ENCODE measurements at regions not wholly inside any gene's neighbourhood (a gene's known extent, or its start where the extent isn't known, plus 50 kb on each side); places are given as distances from the start of the nearest gene placed in this dataset.
"Not testable (repeated sequence)": the region's sequence is repeated elsewhere in the genome, so short reads cannot be mapped to it uniquely, and the experiment has no call there.

DNA sequence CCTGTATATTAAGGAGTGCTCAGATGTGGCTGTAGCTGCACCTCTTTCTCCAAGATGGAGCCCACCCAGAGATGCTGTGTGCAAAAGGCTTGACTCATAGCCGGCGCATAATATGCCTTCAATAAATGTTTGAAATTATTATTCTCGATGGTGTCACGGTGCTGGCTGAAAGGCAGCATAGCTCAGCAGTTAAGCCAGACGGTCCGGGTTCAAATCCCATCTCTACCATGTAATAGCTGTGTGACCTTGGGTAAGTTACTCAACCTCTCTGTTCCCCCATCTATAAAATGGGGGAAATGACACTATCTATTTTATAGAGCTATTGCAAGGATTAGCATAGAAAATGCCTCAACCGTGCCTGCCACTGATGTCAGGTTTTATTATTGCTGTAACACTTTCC is 164.2 kb downstream of the GOSR1 start:
- not testable (repeated sequence) for H3K27ac ChIP-seq (ENCODE audit: low read length); H3K9ac ChIP-seq (ENCODE audit: low read length); H3K27me3 ChIP-seq (ENCODE audit: control insufficient read depth, insufficient read depth, low read length); H3K36me3 ChIP-seq (ENCODE audit: control insufficient read depth, low read depth, low read length); H3K4me1 ChIP-seq (ENCODE audit: control insufficient read depth, low read depth, low read length); H3K9me3 ChIP-seq (ENCODE audit: control insufficient read depth, low read depth, low read length); H3K4me3 ChIP-seq (ENCODE audit: low read length)

DNA sequence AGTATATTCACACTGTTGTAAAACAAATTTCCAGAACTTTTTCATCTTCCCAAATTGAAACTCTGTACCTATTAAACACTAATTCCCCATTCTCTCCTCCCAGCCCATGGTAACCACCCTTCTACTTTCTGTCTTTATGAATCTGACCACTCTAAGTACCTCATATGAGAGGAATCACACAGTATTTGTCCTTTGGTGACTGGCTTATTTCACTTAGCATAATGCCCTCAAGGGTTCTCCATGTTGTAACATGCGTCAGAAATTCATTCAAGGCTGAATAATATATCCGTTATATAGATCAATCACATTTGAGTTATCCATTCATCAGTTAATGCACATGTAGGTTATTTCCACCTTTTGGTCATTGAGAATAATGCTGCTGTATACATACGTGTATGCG is 162.2 kb downstream of the GOSR1 start:
- H3K4me1 ChIP-seq (ENCODE audit: control insufficient read depth, low read depth, low read length); H3K36me3 ChIP-seq (ENCODE audit: control insufficient read depth, low read depth, low read length); H3K9me3 ChIP-seq (ENCODE audit: control insufficient read depth, low read depth, low read length); H3K4me3 ChIP-seq (ENCODE audit: low read length); H3K27me3 ChIP-seq (ENCODE audit: control insufficient read depth, insufficient read depth, low read length); H3K9ac ChIP-seq (ENCODE audit: low read length); H3K27ac ChIP-seq (ENCODE audit: low read length): not testable (repeated sequence)

DNA sequence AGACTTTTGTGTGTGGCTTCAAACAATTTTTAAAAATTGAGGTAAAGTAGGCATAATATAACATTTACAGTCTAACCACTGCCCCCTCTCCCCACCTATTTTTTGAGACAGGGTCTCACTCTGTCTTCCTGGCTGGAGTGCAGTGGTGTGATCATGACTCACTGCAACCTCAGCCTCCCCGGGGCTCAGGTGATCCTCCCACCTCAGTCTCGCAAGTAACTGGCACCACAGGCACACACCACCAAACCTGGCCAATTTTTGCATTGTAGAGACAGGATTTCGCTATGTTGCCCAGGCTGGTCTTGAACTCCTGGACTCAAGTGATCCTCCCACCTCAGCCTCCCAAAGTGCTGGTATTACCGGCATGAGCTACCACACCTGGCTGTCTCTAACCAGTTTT is 161.8 kb downstream of the GOSR1 start:
- H3K36me3 ChIP-seq (ENCODE audit: control insufficient read depth, low read depth, low read length); H3K4me1 ChIP-seq (ENCODE audit: control insufficient read depth, low read depth, low read length); H3K9ac ChIP-seq (ENCODE audit: low read length); H3K9me3 ChIP-seq (ENCODE audit: control insufficient read depth, low read depth, low read length); H3K27me3 ChIP-seq (ENCODE audit: control insufficient read depth, insufficient read depth, low read length); H3K4me3 ChIP-seq (ENCODE audit: low read length); H3K27ac ChIP-seq (ENCODE audit: low read length): not testable (repeated sequence)

DNA sequence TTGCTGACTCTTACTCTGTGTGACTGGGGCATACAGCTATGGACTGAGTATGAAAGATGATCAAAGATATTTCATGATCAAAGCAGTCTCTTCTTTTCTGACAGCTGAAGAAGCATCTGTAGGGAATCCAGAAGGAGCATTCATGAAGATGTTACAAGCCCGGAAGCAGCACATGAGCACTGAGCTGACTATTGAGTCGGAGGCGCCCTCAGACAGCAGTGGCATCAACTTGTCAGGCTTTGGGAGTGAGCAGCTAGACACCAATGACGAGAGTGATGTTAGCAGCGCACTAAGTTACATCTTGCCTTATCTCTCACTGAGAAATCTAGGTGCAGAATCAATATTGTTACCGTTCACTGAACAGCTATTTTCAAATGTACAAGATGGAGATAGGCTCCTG is 154.4 kb downstream of the GOSR1 start:
- not testable (repeated sequence) for H3K9me3 ChIP-seq (ENCODE audit: control insufficient read depth, low read depth, low read length); H3K9ac ChIP-seq (ENCODE audit: low read length); H3K4me1 ChIP-seq (ENCODE audit: control insufficient read depth, low read depth, low read length); H3K27me3 ChIP-seq (ENCODE audit: control insufficient read depth, insufficient read depth, low read length); H3K27ac ChIP-seq (ENCODE audit: low read length); H3K36me3 ChIP-seq (ENCODE audit: control insufficient read depth, low read depth, low read length); H3K4me3 ChIP-seq (ENCODE audit: low read length)

DNA sequence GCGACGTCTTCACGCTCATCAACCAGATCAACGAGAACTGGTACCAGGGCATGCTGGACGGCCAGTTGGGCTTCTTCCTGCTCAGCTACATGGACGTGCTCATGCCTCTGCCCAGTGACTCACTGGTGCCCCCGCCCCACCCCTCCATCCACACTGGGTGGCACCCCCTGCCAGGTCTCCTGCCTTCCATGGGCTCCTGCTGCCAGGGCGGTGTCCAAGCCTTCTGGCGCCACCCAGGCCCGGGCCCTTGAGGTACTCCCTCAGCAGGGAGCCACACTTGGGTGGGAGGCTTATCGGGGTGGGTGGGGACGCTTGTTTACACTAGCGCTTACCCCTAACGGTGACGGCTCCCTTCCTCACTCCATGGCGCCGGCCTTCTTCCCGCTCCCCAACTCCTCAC is 148.2 kb downstream of the GOSR1 start:
- H3K4me1 ChIP-seq (ENCODE audit: control insufficient read depth, low read depth, low read length); H3K9me3 ChIP-seq (ENCODE audit: control insufficient read depth, low read depth, low read length); H3K9ac ChIP-seq (ENCODE audit: low read length); H3K27ac ChIP-seq (ENCODE audit: low read length); H3K27me3 ChIP-seq (ENCODE audit: control insufficient read depth, insufficient read depth, low read length); H3K36me3 ChIP-seq (ENCODE audit: control insufficient read depth, low read depth, low read length); H3K4me3 ChIP-seq (ENCODE audit: low read length): not testable (repeated sequence)

DNA sequence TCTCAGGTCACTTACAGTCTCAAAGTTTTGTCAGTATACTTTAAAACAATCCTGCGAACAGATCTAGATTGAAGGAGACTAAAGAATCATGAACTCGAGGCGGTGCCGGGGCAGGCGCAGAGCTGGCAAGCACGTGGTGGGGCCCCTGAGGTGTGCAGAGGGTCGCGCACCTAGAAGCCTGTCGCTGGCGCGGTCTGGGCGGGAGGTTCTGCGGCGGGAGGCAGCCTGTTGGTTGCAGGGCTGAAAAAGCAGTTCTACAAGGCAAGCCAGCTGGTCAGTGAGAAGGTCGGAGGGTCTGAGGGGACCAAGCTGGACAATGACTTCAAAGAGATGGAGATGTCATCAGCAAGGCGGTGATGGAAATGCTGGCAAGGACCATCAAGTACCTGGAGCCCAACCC is 147.0 kb downstream of the GOSR1 start:
- H3K36me3 ChIP-seq (ENCODE audit: control insufficient read depth, low read depth, low read length); H3K9me3 ChIP-seq (ENCODE audit: control insufficient read depth, low read depth, low read length); H3K9ac ChIP-seq (ENCODE audit: low read length); H3K4me3 ChIP-seq (ENCODE audit: low read length); H3K27ac ChIP-seq (ENCODE audit: low read length); H3K4me1 ChIP-seq (ENCODE audit: control insufficient read depth, low read depth, low read length); H3K27me3 ChIP-seq (ENCODE audit: control insufficient read depth, insufficient read depth, low read length): not testable (repeated sequence)

DNA sequence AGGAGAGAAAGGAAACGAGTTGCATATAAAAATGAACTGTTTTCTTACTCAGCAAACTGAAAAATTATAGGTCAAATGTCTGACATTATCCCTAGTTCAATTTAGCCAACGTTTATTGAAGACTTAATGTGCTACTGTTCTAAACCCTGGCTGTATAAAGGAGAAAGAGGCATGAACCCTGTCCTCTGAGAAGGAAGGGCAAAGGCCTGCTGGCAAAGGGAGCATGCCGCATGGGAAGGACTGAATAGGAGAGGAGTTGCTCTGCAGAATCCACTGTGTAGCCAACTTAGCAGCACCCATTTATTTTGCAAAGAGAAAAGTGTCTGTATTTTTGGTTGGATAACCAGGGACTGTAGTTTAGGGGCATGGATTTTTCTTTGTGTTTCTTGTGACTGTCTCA is 132.5 kb downstream of the GOSR1 start:
- H3K4me3 ChIP-seq (ENCODE audit: low read length); H3K27me3 ChIP-seq (ENCODE audit: control insufficient read depth, insufficient read depth, low read length); H3K36me3 ChIP-seq (ENCODE audit: control insufficient read depth, low read depth, low read length); H3K9ac ChIP-seq (ENCODE audit: low read length); H3K27ac ChIP-seq (ENCODE audit: low read length); H3K4me1 ChIP-seq (ENCODE audit: control insufficient read depth, low read depth, low read length); H3K9me3 ChIP-seq (ENCODE audit: control insufficient read depth, low read depth, low read length): not testable (repeated sequence)

DNA sequence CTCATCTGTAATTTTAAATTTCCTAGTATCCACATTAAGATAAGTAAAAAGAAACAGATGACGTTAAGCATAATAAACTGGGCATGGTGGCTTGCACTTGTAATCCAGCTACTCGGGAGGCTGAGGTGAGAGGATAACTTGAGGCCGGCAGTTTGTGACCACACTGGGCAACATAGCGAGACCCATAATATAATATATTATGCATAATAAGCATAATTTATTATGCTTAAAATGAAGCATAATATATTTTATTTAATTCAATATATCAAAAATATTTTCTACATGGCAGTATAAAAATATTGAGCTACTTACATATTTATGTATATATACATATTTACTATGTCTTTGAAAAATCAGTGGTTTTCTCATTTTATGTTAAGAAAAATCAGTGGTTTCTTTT is 128.3 kb downstream of the GOSR1 start:
- Histone ChIP-seq H3K9ac (ENCODE audit: low read length) (no peak overlapping the region), H3K36me3 (ENCODE audit: control insufficient read depth, low read depth, low read length) (no peaks in the 10 kb centered on the region), H3K4me1 (ENCODE audit: control insufficient read depth, low read depth, low read length) (peaks cover 16% of the 10 kb centered on the region), H3K9me3 (ENCODE audit: control insufficient read depth, low read depth, low read length) (no peaks in the 10 kb centered on the region), H3K27ac (ENCODE audit: low read length) (no peak overlapping the region), H3K4me3 (ENCODE audit: low read length) (peak overlapping the region; percentile 27), H3K27me3 (ENCODE audit: control insufficient read depth, insufficient read depth, low read length) (no peaks in the 10 kb centered on the region)

DNA sequence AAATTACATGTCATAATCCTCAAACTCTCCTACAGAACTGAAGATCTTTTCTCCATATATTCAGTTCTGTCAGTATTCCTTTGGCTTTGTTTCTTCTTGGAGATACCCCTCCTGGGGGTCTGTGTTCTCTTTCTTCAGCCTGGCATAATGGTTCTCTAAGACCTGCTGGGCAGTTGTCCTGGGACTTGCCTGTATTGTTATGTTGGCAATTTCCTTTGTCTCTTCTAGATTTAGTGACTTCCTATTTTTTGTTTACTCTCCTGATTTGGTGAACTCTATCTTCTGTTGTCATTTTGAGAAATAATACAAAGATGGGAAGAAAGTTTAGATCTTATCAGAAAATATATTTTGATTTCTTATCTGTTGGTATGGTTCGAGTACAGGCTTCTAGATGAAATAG is 127.8 kb downstream of the GOSR1 start:
- H3K9ac ChIP-seq (ENCODE audit: low read length): no peak overlapping the region
- H3K27me3 ChIP-seq (ENCODE audit: control insufficient read depth, insufficient read depth, low read length): no peaks in the 10 kb centered on the region
- H3K9me3 ChIP-seq (ENCODE audit: control insufficient read depth, low read depth, low read length): no peaks in the 10 kb centered on the region
- peaks cover 16% of the 10 kb centered on the region for H3K4me1 ChIP-seq (ENCODE audit: control insufficient read depth, low read depth, low read length)
- no peaks in the 10 kb centered on the region for H3K36me3 ChIP-seq (ENCODE audit: control insufficient read depth, low read depth, low read length)
- no peak overlapping the region for H3K27ac ChIP-seq (ENCODE audit: low read length)
- peak overlapping the region; percentile 27 for H3K4me3 ChIP-seq (ENCODE audit: low read length)

DNA sequence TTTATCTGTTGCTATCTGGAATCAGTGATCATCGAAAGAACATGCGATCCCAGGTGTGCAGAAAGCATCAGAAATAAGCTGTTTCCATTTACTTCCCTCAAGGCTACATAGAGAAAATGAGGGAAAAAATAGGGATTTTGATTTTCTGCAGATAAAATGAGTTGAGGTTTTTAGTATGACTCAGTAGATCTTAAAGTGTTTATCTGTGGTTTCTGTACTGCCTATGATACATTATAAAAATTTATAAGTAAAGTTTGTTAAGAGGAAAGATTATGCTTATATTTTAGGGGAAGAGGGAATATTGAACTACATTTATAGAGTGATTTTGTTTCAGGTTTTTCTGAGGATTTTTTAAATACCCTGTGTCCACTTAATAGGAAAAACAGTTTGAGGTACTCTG is 125.2 kb downstream of the GOSR1 start:
- not testable (repeated sequence) for H3K9me3 ChIP-seq (ENCODE audit: control insufficient read depth, low read depth, low read length); H3K9ac ChIP-seq (ENCODE audit: low read length); H3K36me3 ChIP-seq (ENCODE audit: control insufficient read depth, low read depth, low read length); H3K27me3 ChIP-seq (ENCODE audit: control insufficient read depth, insufficient read depth, low read length); H3K27ac ChIP-seq (ENCODE audit: low read length)
- H3K4me1 ChIP-seq (ENCODE audit: control insufficient read depth, low read depth, low read length): peaks cover 23% of the 10 kb centered on the region
- H3K4me3 ChIP-seq (ENCODE audit: low read length): peak overlapping the region; percentile 96

DNA sequence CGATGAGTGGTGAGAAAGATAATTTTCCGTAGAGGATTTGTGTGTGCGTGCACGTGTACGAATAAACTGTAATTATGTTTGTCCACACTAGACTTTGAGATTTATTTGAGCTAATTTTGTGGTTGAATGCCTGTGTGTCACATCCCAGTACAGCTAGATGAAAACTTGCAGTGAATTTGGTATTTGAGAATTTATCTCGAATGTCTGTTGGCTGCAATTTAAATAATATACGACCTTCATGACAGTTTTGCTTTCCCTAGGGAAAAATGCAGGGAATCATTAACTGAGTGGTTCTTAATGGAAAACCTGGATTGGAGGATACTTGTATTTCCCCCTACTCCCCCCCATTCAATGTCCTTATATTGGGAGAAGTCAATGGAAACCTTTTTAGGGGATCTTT is 124.8 kb downstream of the GOSR1 start:
- not testable (repeated sequence) for H3K27me3 ChIP-seq (ENCODE audit: control insufficient read depth, insufficient read depth, low read length); H3K9me3 ChIP-seq (ENCODE audit: control insufficient read depth, low read depth, low read length); H3K9ac ChIP-seq (ENCODE audit: low read length); H3K36me3 ChIP-seq (ENCODE audit: control insufficient read depth, low read depth, low read length); H3K27ac ChIP-seq (ENCODE audit: low read length)
- Histone ChIP-seq H3K4me1 (ENCODE audit: control insufficient read depth, low read depth, low read length) (peaks cover 23% of the 10 kb centered on the region), H3K4me3 (ENCODE audit: low read length) (peak overlapping the region; percentile 96)

DNA sequence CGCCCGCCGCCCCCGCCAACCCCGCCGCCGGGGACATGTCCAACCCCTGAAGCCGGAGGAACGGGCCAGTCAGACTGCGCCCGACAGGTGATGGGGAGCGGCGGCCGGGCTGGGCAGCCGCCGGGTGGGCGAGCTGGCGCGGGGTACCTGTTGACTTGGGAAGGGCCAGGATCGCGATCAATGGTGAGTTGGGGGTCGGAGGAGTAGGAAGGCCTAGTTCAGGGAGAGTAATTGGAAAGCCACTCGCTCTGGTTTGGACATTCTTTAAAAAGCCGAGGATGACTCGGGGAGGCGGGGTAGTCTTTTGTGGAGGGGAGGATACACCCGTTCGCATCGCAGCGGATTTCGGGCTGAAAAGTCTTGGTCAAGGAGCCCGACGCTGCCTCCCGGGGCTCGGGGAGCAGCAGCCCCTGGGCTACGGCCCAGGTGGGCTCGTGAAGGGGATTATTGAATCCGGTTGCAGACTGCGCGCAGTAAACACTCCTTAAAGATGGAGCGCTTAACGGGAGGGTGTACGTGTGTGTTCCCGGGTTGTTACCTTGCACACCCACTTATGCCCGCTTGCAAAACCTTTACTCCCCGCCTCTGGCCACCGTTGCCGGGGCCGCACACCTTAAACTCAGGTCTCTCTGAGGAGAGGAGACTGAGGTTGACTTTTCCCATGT is 123.8 kb downstream of the GOSR1 start:
- Histone ChIP-seq H3K27ac (ENCODE audit: low read length) (no peak overlapping the region), H3K4me1 (ENCODE audit: control insufficient read depth, low read depth, low read length) (peaks cover 23% of the 10 kb centered on the region), H3K27me3 (ENCODE audit: control insufficient read depth, insufficient read depth, low read length) (no peaks in the 10 kb centered on the region), H3K36me3 (ENCODE audit: control insufficient read depth, low read depth, low read length) (no peaks in the 10 kb centered on the region), H3K4me3 (ENCODE audit: low read length) (peak overlapping the region; percentile 96), H3K9me3 (ENCODE audit: control insufficient read depth, low read depth, low read length) (no peaks in the 10 kb centered on the region), H3K9ac (ENCODE audit: low read length) (peak overlapping the region; percentile 75)

Data from iPS-18a (cell line).